ENCODE measurements at regions not wholly inside any gene's neighbourhood (a gene's known extent, or its start where the extent isn't known, plus 50 kb on each side); places are given as distances from the start of the nearest gene placed in this dataset.

GRCh38 chr3:40713795-40714194 is 189.0 kb downstream of the ZNF621 start:
- peaks cover 5% of the 10 kb centered on the region for H3K4me1 ChIP-seq (ENCODE audit: control insufficient read depth, extremely low read depth, insufficient read depth, low read length)
- H3K4me3 ChIP-seq (ENCODE audit: control insufficient read depth in 2 of 3, extremely low read depth in 1 of 3, insufficient read depth in 2 of 3, low read depth in 1 of 3, low read length in 3 of 3) = no peak overlapping the region
- H3K79me2 ChIP-seq (ENCODE audit: control insufficient read depth, insufficient read depth, low read length) = no peaks in the 10 kb centered on the region
- H3K4me2 ChIP-seq (ENCODE audit: control insufficient read depth, extremely low read depth, insufficient read depth, low read depth, low read length) = no peak overlapping the region
- H2AFZ ChIP-seq (ENCODE audit: control insufficient read depth, low read length) = no peak overlapping the region
- H3K9me1 ChIP-seq (ENCODE audit: control insufficient read depth, extremely low read depth, insufficient read depth, low read length) = no peaks in the 10 kb centered on the region
- no peak overlapping the region for H3K9ac ChIP-seq (ENCODE audit: control insufficient read depth, extremely low read depth, insufficient read depth, low read length)
- no peaks in the 10 kb centered on the region for H4K20me1 ChIP-seq (ENCODE audit: control insufficient read depth, extremely low read depth, insufficient read depth, low read length)
- TF ChIP-seq CTCF (optimal IDR thresholded peaks at IDR 0.05 in 1 of 3, IDR thresholded peaks at IDR 0.05 in 1 of 3, conservative IDR thresholded peaks at IDR 0.05 in 1 of 3; ENCODE audit: extremely low read depth in 1 of 3, insufficient read depth in 2 of 3, low read length in 3 of 3) = no peak
- no peak for TF ChIP-seq EZH2 (IDR thresholded peaks at IDR 0.05; ENCODE audit: low read length)
- dilution Hi-C loops (cut with MboI; ENCODE audit: extremely low pct_ligation_motif_present, low sequenced_read_pairs) = no loop called here
- H3K9me3 ChIP-seq (ENCODE audit: control insufficient read depth, low read depth, low read length) = no peaks in the 10 kb centered on the region
- H3K27ac ChIP-seq (ENCODE audit: control insufficient read depth, insufficient read depth, low read length) = no peak overlapping the region
- H3K27me3 ChIP-seq (ENCODE audit: control insufficient read depth, extremely low read depth, insufficient read depth, low read length) = no peaks in the 10 kb centered on the region
- FAIRE-seq (no peak), DNase-seq (ENCODE audit: low read depth, low spot score) (no peak)
- no peaks in the 10 kb centered on the region for H3K36me3 ChIP-seq (ENCODE audit: control insufficient read depth in 2 of 2, extremely low read depth in 1 of 2, insufficient read depth in 2 of 2, low read length in 2 of 2)

GRCh38 chr3:40714771-40715345 is 190.1 kb downstream of the ZNF621 start:
- TF ChIP-seq CTCF (optimal IDR thresholded peaks at IDR 0.05 in 1 of 3, IDR thresholded peaks at IDR 0.05 in 1 of 3, conservative IDR thresholded peaks at IDR 0.05 in 1 of 3; ENCODE audit: extremely low read depth in 1 of 3, insufficient read depth in 2 of 3, low read length in 3 of 3) (no peak), EZH2 (IDR thresholded peaks at IDR 0.05; ENCODE audit: low read length) (no peak)
- DNase-seq (ENCODE audit: low read depth, low spot score) (no peak), FAIRE-seq (peak; percentile 9)
- no peaks in the 10 kb centered on the region for H4K20me1 ChIP-seq (ENCODE audit: control insufficient read depth, extremely low read depth, insufficient read depth, low read length)
- H2AFZ ChIP-seq (ENCODE audit: control insufficient read depth, low read length) = peak overlapping the region; percentile 49
- dilution Hi-C loops (cut with MboI; ENCODE audit: extremely low pct_ligation_motif_present, low sequenced_read_pairs) = no loop called here
- H3K9me3 ChIP-seq (ENCODE audit: control insufficient read depth, low read depth, low read length) = no peaks in the 10 kb centered on the region
- H3K4me1 ChIP-seq (ENCODE audit: control insufficient read depth, extremely low read depth, insufficient read depth, low read length) = peaks cover 5% of the 10 kb centered on the region
- no peak overlapping the region for H3K27ac ChIP-seq (ENCODE audit: control insufficient read depth, insufficient read depth, low read length)
- H3K27me3 ChIP-seq (ENCODE audit: control insufficient read depth, extremely low read depth, insufficient read depth, low read length) = no peaks in the 10 kb centered on the region
- H3K79me2 ChIP-seq (ENCODE audit: control insufficient read depth, insufficient read depth, low read length) = no peaks in the 10 kb centered on the region
- no peak overlapping the region for H3K9ac ChIP-seq (ENCODE audit: control insufficient read depth, extremely low read depth, insufficient read depth, low read length)
- H3K4me2 ChIP-seq (ENCODE audit: control insufficient read depth, extremely low read depth, insufficient read depth, low read depth, low read length) = no peak overlapping the region
- no peak overlapping the region for H3K4me3 ChIP-seq (ENCODE audit: control insufficient read depth in 2 of 3, extremely low read depth in 1 of 3, insufficient read depth in 2 of 3, low read depth in 1 of 3, low read length in 3 of 3)
- no peaks in the 10 kb centered on the region for H3K36me3 ChIP-seq (ENCODE audit: control insufficient read depth in 2 of 2, extremely low read depth in 1 of 2, insufficient read depth in 2 of 2, low read length in 2 of 2)
- H3K9me1 ChIP-seq (ENCODE audit: control insufficient read depth, extremely low read depth, insufficient read depth, low read length) = no peaks in the 10 kb centered on the region

All from keratinocyte (primary cell).